H9 (cell line): ENCODE measurements at regions not wholly inside any gene's neighbourhood (a gene's known extent, or its start where the extent isn't known, plus 50 kb on each side); places are given as distances from the start of the nearest gene placed in this dataset.

Source experiments
- DNase-seq: peaks from one replicate; pipeline ENCODE4 v3.0.0-alpha.2; 2017
- H2AFZ ChIP-seq: one replicate; pipeline ENCODE4 v1.6.1; 2013; ENCODE audit warnings: mild to moderate bottlenecking, low read length, control low read depth, moderate library complexity
- H2AK5ac ChIP-seq: 2 replicates; pipeline ENCODE4 v1.6.1; 2013; ENCODE audit warnings: low read length, control low read depth, mixed read lengths; ENCODE audit not compliant: insufficient read length
- H2BK120ac ChIP-seq: one replicate; pipeline ENCODE4 v1.6.1; 2013; ENCODE audit warnings: low read depth, mild to moderate bottlenecking, low read length, control low read depth, inconsistent platforms; ENCODE audit not compliant: poor library complexity, severe bottlenecking
- H2BK12ac ChIP-seq: 2 replicates; pipeline ENCODE4 v1.6.1; 2013; ENCODE audit warnings: low read length, control low read depth, mixed read lengths, low read depth; ENCODE audit not compliant: insufficient read length
- H2BK15ac ChIP-seq: 2 replicates; pipeline ENCODE4 v1.6.1; 2013; ENCODE audit warnings: low read depth, low read length, control low read depth
- H2BK20ac ChIP-seq: one replicate; pipeline ENCODE4 v1.6.1; 2013; ENCODE audit warnings: low read depth, mild to moderate bottlenecking, low read length, control low read depth, inconsistent platforms; ENCODE audit not compliant: poor library complexity, severe bottlenecking
- H2BK5ac ChIP-seq: 2 replicates; pipeline ENCODE4 v1.6.1; 2013; ENCODE audit warnings: low read length, control low read depth, mixed read lengths; ENCODE audit not compliant: insufficient read length
- H3K14ac ChIP-seq: 2 replicates; pipeline ENCODE4 v1.6.1; 2013; ENCODE audit warnings: low read length, control low read depth; ENCODE audit not compliant: insufficient read depth
- H3K18ac ChIP-seq: 2 replicates; pipeline ENCODE4 v1.6.1; 2013; ENCODE audit warnings: low read depth, mild to moderate bottlenecking, mixed read lengths, low read length, control low read depth; ENCODE audit not compliant: insufficient read length
- H3K23ac ChIP-seq: 2 replicates; pipeline ENCODE4 v1.6.1; 2013; ENCODE audit warnings: low read length, control low read depth, mixed read lengths, low read depth; ENCODE audit not compliant: insufficient read length
- H3K23me2 ChIP-seq: 2 replicates; pipeline ENCODE4 v1.6.1; 2013; ENCODE audit warnings: low read depth, mild to moderate bottlenecking, mixed read lengths, low read length, control low read depth; ENCODE audit not compliant: insufficient read length, poor library complexity, severe bottlenecking
- H3K27ac ChIP-seq: 2 replicates; pipeline ENCODE4 v1.5.1; 2013; ENCODE audit warnings: low read length, control low read depth, mixed read lengths, low read depth; ENCODE audit not compliant: insufficient read length
- H3K27me3 ChIP-seq: 2 replicates; pipeline ENCODE4 v1.6.1; 2013; ENCODE audit warnings: low read length, control low read depth, inconsistent platforms; ENCODE audit not compliant: insufficient read depth
- H3K4ac ChIP-seq: 2 replicates; pipeline ENCODE4 v1.6.1; 2013; ENCODE audit warnings: low read depth, mild to moderate bottlenecking, control low read depth, inconsistent platforms, low read length, moderate library complexity
- H3K4me1 ChIP-seq: 2 replicates; pipeline ENCODE4 v1.6.1; 2013; ENCODE audit warnings: low read length, control low read depth, inconsistent platforms; ENCODE audit not compliant: insufficient read depth
- H3K4me2 ChIP-seq: 2 replicates; pipeline ENCODE4 v1.6.1; 2013; ENCODE audit warnings: low read length, control low read depth, mixed read lengths; ENCODE audit not compliant: insufficient read length, insufficient read depth
- H3K56ac ChIP-seq: 2 replicates; pipeline ENCODE4 v1.6.1; 2013; ENCODE audit warnings: low read depth, mild to moderate bottlenecking, mixed read lengths, low read length, control low read depth; ENCODE audit not compliant: insufficient read length
- H3K79me1 ChIP-seq: 2 replicates; pipeline ENCODE4 v1.6.1; 2013; ENCODE audit warnings: low read depth, mild to moderate bottlenecking, moderate library complexity, low read length, control low read depth, inconsistent platforms; ENCODE audit not compliant: insufficient read depth, poor library complexity, severe bottlenecking
- H3K79me2 ChIP-seq: 2 replicates; pipeline ENCODE4 v1.6.1; 2013; ENCODE audit warnings: low read length, control low read depth, inconsistent platforms; ENCODE audit not compliant: insufficient read depth
- H3K9ac ChIP-seq: 2 replicates; pipeline ENCODE4 v1.6.1; 2013; ENCODE audit warnings: low read length, control low read depth, mixed read lengths; ENCODE audit not compliant: insufficient read length; ENCODE audit errors: extremely low read depth
- H3K9me3 ChIP-seq: one replicate; pipeline ENCODE4 v1.6.1; 2013; ENCODE audit warnings: low read depth, low read length, inconsistent platforms; ENCODE audit not compliant: control insufficient read depth
- H3T11ph ChIP-seq: one replicate; pipeline ENCODE4 v1.6.1; 2013; ENCODE audit warnings: mild to moderate bottlenecking, low read length, control low read depth, inconsistent platforms
- H4K20me1 ChIP-seq: one replicate; pipeline ENCODE4 v1.6.1; 2013; ENCODE audit not compliant: control insufficient read depth, insufficient read length, insufficient read depth
- H4K5ac ChIP-seq: 2 replicates; pipeline ENCODE4 v1.6.1; 2013; ENCODE audit warnings: low read depth, mild to moderate bottlenecking, mixed read lengths, low read length, control low read depth; ENCODE audit not compliant: insufficient read length
- H4K8ac ChIP-seq: replicated peaks from 2 replicates; pipeline ENCODE4 v1.6.1; 2013; ENCODE audit warnings: low read length, control low read depth, mixed read lengths, low read depth; ENCODE audit not compliant: insufficient read length
- H4K91ac ChIP-seq: 2 replicates; pipeline ENCODE4 v1.6.1; 2013; ENCODE audit warnings: low read depth, mild to moderate bottlenecking, moderate library complexity, mixed read lengths, low read length, control low read depth; ENCODE audit not compliant: insufficient read length
- H3K27ac Mint-ChIP-seq, 3 experiments: 2 replicates in 2 of 3; 3 replicates in 1 of 3; pipeline ENCODE4 v1.8.0; 2020 to 2021; ENCODE audit warnings: mixed read lengths in 3 of 3, mild to moderate bottlenecking in 1 of 3, moderate library complexity in 1 of 3
- H3K27me3 Mint-ChIP-seq: 2 replicates; pipeline ENCODE4 v1.8.0; 2021; ENCODE audit warnings: low read depth, mild to moderate bottlenecking, moderate library complexity, mixed read lengths
- H3K36me3 Mint-ChIP-seq, 3 experiments: 2 replicates in 2 of 3; 3 replicates in 1 of 3; pipeline ENCODE4 v1.8.0; 2020 to 2021; ENCODE audit warnings: low read depth in 3 of 3, mixed read lengths in 3 of 3; ENCODE audit not compliant: insufficient read depth in 1 of 3
- H3K4me1 Mint-ChIP-seq, 2 experiments: 2 replicates each; pipeline ENCODE4 v1.8.0; 2020; ENCODE audit warnings: mixed read lengths in 2 of 2
- H3K4me3 Mint-ChIP-seq, 2 experiments: 2 replicates in 1 of 2; 3 replicates in 1 of 2; pipeline ENCODE4 v1.8.0; 2020 to 2021; ENCODE audit warnings: mild to moderate bottlenecking in 2 of 2, mixed read lengths in 2 of 2, moderate library complexity in 1 of 2
- H3K9me3 Mint-ChIP-seq, 2 experiments: 2 replicates in 1 of 2; 3 replicates in 1 of 2; pipeline ENCODE4 v1.8.0; 2020; ENCODE audit warnings: mild to moderate bottlenecking in 2 of 2, mixed read lengths in 2 of 2, moderate library complexity in 1 of 2
- WGBS: extraction: QIAGEN DNeasy Blood & Tissue Kit; methylation state at CpG from one replicate; pipeline ENCODE4 v1.1.7; 2013; ENCODE audit warnings: missing lambda C conversion rate, low lambda C conversion rate, mixed read lengths; ENCODE audit not compliant: insufficient read length; ENCODE audit errors: extremely low coverage; 5-methylcytosine and 5-hydroxymethylcytosine counted together
- TF ChIP-seq, protein P1 (sequence below): fragments of 200-600 bp; sonication (generic); conservative IDR thresholded peaks from 3 replicates; pipeline ENCODE4 v1.8.0; 2021; ENCODE audit warnings: antibody characterized with exemption, mild to moderate bottlenecking

DNA sequence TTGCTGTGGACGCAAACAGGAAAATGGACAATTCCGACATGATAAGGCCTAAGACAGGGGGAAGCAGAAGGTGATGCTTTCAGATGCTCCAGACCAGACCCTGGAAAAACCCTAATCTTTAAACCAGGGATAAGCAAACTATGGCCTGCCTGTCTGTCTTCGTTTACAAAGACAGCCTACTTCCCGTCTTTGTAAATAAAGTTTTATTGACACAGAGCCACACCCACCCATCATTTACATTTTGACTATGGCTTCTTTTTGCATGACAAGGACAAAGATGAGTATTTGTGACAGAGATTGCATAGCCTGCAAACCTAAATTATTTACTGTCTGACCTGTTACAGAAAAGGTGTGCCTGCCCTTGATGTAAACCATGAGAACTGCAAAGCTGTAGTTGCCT is 177.9 kb downstream of the WSCD1 start:
- no peak overlapping the region for H2BK12ac ChIP-seq
- H3K27ac ChIP-seq = no peak overlapping the region
- no peaks in the 10 kb centered on the region for H3K36me3 Mint-ChIP-seq
- TF ChIP-seq, protein P1, sequence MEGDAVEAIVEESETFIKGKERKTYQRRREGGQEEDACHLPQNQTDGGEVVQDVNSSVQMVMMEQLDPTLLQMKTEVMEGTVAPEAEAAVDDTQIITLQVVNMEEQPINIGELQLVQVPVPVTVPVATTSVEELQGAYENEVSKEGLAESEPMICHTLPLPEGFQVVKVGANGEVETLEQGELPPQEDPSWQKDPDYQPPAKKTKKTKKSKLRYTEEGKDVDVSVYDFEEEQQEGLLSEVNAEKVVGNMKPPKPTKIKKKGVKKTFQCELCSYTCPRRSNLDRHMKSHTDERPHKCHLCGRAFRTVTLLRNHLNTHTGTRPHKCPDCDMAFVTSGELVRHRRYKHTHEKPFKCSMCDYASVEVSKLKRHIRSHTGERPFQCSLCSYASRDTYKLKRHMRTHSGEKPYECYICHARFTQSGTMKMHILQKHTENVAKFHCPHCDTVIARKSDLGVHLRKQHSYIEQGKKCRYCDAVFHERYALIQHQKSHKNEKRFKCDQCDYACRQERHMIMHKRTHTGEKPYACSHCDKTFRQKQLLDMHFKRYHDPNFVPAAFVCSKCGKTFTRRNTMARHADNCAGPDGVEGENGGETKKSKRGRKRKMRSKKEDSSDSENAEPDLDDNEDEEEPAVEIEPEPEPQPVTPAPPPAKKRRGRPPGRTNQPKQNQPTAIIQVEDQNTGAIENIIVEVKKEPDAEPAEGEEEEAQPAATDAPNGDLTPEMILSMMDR = no peak
- H3K79me1 ChIP-seq = no peaks in the 10 kb centered on the region
- no peaks in the 10 kb centered on the region for H3K9me3 ChIP-seq
- peak overlapping the region in 1 of 3 experiments; percentile 46; a peak in 1 of 7 replicates for H3K27ac Mint-ChIP-seq
- no peak overlapping the region for H3K14ac ChIP-seq
- no peak overlapping the region for H2BK120ac ChIP-seq
- no peak overlapping the region for H3T11ph ChIP-seq
- H4K91ac ChIP-seq = no peak overlapping the region
- no peak overlapping the region for H2BK15ac ChIP-seq
- no peak overlapping the region for H3K4me2 ChIP-seq
- no peaks in the 10 kb centered on the region for H3K23me2 ChIP-seq
- no peak overlapping the region for H2AFZ ChIP-seq
- no peak overlapping the region for H4K8ac ChIP-seq
- no peak overlapping the region for H2AK5ac ChIP-seq
- no CpG with 5 or more reads among the region's 4 CpGs for WGBS
- no peak overlapping the region for H2BK5ac ChIP-seq
- no peak overlapping the region for H3K9ac ChIP-seq
- H3K4ac ChIP-seq = no peak overlapping the region
- H4K20me1 ChIP-seq = no peaks in the 10 kb centered on the region
- H3K4me1 Mint-ChIP-seq = peaks cover 18 to 25% of the 10 kb centered on the region in 2 experiments
- no peak overlapping the region for H3K56ac ChIP-seq
- no peak overlapping the region for H3K4me3 Mint-ChIP-seq
- no peak overlapping the region for H3K23ac ChIP-seq
- H3K4me1 ChIP-seq = no peaks in the 10 kb centered on the region; the same call in 1 of the 2 replicates
- H3K79me2 ChIP-seq = no peaks in the 10 kb centered on the region
- peaks cover under 1% of the 10 kb centered on the region; the same call in 1 of the 2 replicates for H3K27me3 Mint-ChIP-seq
- no peaks in the 10 kb centered on the region for H3K27me3 ChIP-seq
- H3K18ac ChIP-seq = no peak overlapping the region
- no peak for DNase-seq
- H4K5ac ChIP-seq = no peak overlapping the region
- H2BK20ac ChIP-seq = no peak overlapping the region
- H3K9me3 Mint-ChIP-seq = no peaks in the 10 kb centered on the region
